ENCODE measurements at regions not wholly inside any gene's neighbourhood (a gene's known extent, or its start where the extent isn't known, plus 50 kb on each side); places are given as distances from the start of the nearest gene placed in this dataset.

DNA sequence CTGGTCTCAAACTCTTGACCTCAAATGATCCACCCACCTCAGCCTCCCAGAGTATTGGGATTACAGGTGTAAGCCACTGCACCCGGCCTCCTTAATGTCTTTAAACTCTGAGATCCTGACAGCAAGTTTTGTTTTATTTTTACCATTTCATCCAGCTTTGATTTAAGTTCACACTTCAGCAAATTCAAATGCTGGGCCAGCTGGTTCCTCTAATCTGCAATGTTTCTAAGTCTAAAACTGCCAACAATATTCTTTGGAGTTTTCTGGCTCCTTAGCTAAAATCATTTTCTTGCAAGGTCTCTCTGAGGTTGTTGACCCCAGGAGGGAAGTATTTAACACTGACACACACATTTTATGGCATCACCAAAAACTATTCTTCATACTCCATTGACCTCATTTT is 72.0 kb upstream of the COL24A1 start:
- no peak for DNase-seq

DNA sequence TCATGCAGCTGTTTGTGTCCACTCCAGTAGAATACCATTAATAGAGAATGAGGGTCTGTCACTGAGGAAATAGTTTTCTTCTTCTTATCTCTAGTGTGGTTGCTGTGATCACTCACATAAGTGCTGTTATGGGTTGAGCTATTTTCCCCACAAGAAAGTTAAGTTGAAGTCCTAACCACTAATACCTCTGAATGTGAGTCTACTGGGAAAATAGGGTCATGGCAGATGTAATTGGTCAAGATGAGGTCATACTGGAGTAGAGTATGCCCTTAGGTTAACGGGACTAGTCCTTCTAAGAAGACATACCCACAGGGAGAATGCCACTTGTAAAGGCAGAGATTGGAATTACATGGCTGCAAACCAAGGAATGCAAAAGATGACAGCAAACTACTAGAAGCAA is 70.5 kb upstream of the COL24A1 start:
- no peak for DNase-seq

DNA sequence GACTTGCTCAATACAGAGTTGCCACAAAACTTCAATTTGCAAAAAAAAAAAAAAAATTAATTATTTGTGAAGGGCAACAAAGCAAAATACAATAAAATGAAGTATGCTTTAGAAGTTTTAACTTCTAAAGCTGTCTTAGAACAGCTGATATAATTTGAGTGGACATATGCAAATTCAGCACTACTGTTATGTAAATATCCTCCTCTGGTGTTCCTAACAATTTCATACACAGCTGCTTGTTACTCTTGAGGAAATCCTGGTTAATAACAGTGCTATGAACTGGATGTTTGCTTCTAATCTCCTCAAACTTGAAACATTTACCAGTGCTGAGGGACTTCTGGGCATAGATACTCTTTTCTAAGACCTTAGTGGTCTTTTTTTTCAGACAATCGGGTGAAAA is 69.6 kb upstream of the COL24A1 start:
- no peak for DNase-seq

DNA sequence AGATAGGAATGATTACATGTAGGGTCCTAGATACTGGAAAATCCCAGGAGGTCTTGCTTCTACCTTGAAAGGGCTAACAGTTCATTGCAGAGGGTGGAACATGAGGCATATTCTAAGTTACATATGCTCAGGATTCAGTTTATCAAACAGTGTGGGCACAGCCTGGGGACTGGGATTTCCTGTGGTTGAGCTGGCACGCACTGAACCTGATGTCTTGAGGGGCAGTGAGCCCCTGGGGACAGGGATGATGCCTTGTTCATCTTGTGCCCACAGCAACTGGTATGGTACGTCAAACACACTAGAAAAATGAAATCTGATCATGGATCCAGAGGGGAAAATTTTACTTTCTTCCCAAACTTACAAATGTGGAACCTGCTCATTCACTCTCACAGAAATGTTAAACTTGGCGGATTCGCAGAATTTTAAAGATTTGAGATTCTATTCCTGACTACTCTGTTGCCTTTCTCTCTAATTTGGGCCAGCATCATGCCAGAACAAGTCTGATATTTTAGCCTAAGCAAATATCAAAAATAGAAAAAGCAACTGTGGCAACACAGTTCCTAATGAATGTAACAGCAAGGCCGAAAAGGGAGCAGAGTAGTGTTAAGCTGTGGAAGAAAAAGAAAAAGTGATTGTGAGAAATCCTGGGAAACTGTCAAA is 68.2 kb upstream of the COL24A1 start:
- no peak for DNase-seq

DNA sequence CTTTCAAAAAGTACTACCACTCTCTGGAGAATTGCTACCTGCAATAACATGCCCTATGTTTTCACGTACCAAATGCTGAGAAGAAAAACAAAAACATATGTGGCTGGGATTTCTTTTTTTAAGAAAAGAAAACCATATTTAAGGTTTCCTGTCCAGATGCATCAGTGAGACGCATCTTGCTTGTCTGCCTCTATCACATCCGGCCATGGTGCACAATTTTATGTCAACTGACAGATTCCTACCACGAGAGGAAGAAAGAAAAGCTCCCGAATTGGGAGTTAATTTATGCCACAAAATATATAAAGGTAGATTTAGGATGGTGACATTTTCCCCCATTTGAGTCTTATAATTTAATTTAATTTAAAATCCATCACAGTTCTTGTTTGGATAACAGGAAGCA is 62.3 kb upstream of the COL24A1 start:
- DNase-seq = no peak

DNA sequence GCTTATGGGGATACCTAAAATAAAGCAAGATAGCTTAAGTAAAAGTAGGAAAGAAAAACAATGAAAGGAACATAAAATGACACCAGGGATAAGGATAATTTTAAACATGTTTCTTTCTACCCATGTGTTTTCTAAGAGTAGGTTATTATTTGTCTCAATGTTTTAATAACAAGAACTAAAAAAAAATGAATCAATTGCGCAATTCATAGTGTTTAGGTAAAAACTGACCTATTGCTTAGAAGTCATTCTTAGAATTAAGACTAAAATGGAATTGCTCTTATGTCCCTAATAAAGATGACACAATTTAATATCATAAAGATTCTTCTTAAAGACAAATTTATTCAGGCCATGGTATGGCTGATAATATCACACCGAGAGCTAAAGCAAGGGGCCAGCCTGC is 58.0 kb upstream of the COL24A1 start:
- no peak for DNase-seq

DNA sequence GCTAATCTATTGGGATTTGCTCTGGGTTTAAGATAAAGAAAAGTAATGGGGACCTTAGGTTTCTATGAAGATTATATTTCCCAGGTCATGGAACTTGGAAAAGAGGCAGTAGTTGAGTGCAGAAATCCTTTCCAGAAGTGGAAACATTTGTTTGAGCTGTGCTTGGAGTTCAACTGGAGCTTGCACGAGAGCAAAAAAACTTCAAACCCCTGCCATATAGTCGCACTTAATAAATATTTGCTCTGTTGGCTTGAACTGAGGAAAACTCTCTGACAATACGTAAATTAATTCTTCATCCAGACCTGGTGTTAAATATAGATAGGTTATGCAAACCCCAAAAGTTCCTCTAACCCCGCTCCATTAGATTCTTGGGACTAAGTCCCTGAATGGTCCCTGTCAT is 52.8 kb upstream of the COL24A1 start:
- no peak for DNase-seq

DNA sequence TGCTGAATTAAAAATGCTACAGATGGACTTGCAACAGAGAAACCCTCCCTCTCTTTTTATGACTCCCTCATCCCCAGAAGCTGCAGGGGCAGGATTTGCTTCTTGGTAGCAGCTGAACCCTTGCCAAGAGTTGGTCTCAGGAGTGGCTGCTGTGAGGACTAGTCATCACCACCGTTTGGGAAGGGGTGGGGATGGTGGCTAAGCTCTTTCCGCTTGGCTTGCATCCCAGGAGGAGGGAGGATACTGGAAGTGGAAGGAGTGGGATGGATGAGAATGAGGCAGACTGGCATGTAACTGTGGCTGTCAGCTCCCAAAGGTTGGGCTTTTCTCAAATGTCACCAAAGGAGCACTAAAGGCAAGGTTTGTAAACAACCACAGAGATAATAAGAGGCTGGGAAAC is 50.8 kb upstream of the COL24A1 start:
- DNase-seq = no peak

All from DMS79 treated with DMSO at 0.1 percent for 48 hours (cell line).